PC-9 (cell line): ENCODE measurements at regions not wholly inside any gene's neighbourhood (a gene's known extent, or its start where the extent isn't known, plus 50 kb on each side); places are given as distances from the start of the nearest gene placed in this dataset.

Source experiments
- CTCF ChIP-seq: fragments of 200-600 bp; sonication (generic); conservative IDR thresholded peaks from 2 replicates; pipeline ENCODE4 v1.6.1; 2017; ENCODE audit warnings: mixed run types, antibody characterized with exemption, mild to moderate bottlenecking, moderate library complexity
- EZH2 ChIP-seq: fragments of 200-600 bp; sonication (generic); IDR thresholded peaks from 2 replicates; pipeline ENCODE4 v1.8.0; 2017; ENCODE audit warnings: antibody characterized with exemption, low read depth

- TF ChIP-seq CTCF (no peak), EZH2 (no peak)
Observed at GRCh38 chr5:124060413-124061067, 548.6 kb downstream of the CSNK1G3 start.
